ENCODE measurements at regions not wholly inside any gene's neighbourhood (a gene's known extent, or its start where the extent isn't known, plus 50 kb on each side); places are given as distances from the start of the nearest gene placed in this dataset.

GRCh38 chr7:24129597-24129996, 154.4 kb upstream of the NPY start:
- 83 to 100% methylated on average over 2 to 4 of the region's 4 CpGs for WGBS, 2 experiments (ENCODE audit: insufficient coverage in 1 of 2, insufficient read length in 1 of 2)
- Histone ChIP-seq H3K9ac (ENCODE audit: extremely low read depth, low read length, poor library complexity, severe bottlenecking) (no peak overlapping the region), H3K4me3 (ENCODE audit: low read length) (no peak overlapping the region), H3K36me3 (ENCODE audit: control insufficient read depth, insufficient read depth, low read length) (no peaks in the 10 kb centered on the region), H3K4me1 (ENCODE audit: control insufficient read depth, insufficient read depth, low read length) (no peaks in the 10 kb centered on the region), H3K27me3 (ENCODE audit: control insufficient read depth, insufficient read depth, low read length, poor library complexity, severe bottlenecking) (no peaks in the 10 kb centered on the region), H3K9me3 (ENCODE audit: control insufficient read depth, low read length) (no peaks in the 10 kb centered on the region), H3K27ac (ENCODE audit: low read depth, low read length) (no peak overlapping the region)
- no peak for DNase-seq
- Mint-ChIP-seq H3K9me3 (no peaks in the 10 kb centered on the region), H3K36me3 (ENCODE audit: low read depth) (no peaks in the 10 kb centered on the region), H3K27ac (no peak overlapping the region), H3K4me3 (no peak overlapping the region), H3K4me1 (peaks cover 1% of the 10 kb centered on the region), H3K27me3 (ENCODE audit: insufficient read depth) (peaks cover under 1% of the 10 kb centered on the region)
- no peak for TF ChIP-seq CTCF (conservative IDR thresholded peaks at IDR 0.05)

- no peak overlapping the region for H3K27ac Mint-ChIP-seq
- no peak overlapping the region for H3K4me3 Mint-ChIP-seq
- Histone ChIP-seq H3K4me3 (ENCODE audit: low read length) (no peak overlapping the region), H3K27me3 (ENCODE audit: control insufficient read depth, insufficient read depth, low read length, poor library complexity, severe bottlenecking) (no peaks in the 10 kb centered on the region), H3K36me3 (ENCODE audit: control insufficient read depth, insufficient read depth, low read length) (no peaks in the 10 kb centered on the region), H3K9me3 (ENCODE audit: control insufficient read depth, low read length) (no peaks in the 10 kb centered on the region), H3K4me1 (ENCODE audit: control insufficient read depth, insufficient read depth, low read length) (no peaks in the 10 kb centered on the region), H3K27ac (ENCODE audit: low read depth, low read length) (no peak overlapping the region), H3K9ac (ENCODE audit: extremely low read depth, low read length, poor library complexity, severe bottlenecking) (no peak overlapping the region)
- peaks cover 2% of the 10 kb centered on the region for H3K27me3 Mint-ChIP-seq (ENCODE audit: insufficient read depth)
- no peaks in the 10 kb centered on the region for H3K9me3 Mint-ChIP-seq
- no peak for TF ChIP-seq CTCF (conservative IDR thresholded peaks at IDR 0.05)
- no peak for DNase-seq
- H3K36me3 Mint-ChIP-seq (ENCODE audit: low read depth): no peaks in the 10 kb centered on the region
- peaks cover 1% of the 10 kb centered on the region for H3K4me1 Mint-ChIP-seq
Measured at GRCh38 chr7:24130631-24131030, 153.4 kb upstream of the NPY start.

- no peak for TF ChIP-seq CTCF (conservative IDR thresholded peaks at IDR 0.05)
- Mint-ChIP-seq H3K36me3 (ENCODE audit: low read depth) (no peaks in the 10 kb centered on the region), H3K4me1 (no peaks in the 10 kb centered on the region), H3K9me3 (no peaks in the 10 kb centered on the region), H3K27ac (no peak overlapping the region), H3K27me3 (ENCODE audit: insufficient read depth) (peaks cover 2% of the 10 kb centered on the region), H3K4me3 (no peak overlapping the region)
- no peaks in the 10 kb centered on the region for H3K9me3 ChIP-seq (ENCODE audit: control insufficient read depth, low read length)
- no peaks in the 10 kb centered on the region for H3K36me3 ChIP-seq (ENCODE audit: control insufficient read depth, insufficient read depth, low read length)
- no peak overlapping the region for H3K27ac ChIP-seq (ENCODE audit: low read depth, low read length)
- no peaks in the 10 kb centered on the region for H3K4me1 ChIP-seq (ENCODE audit: control insufficient read depth, insufficient read depth, low read length)
- no peak for DNase-seq
- H3K4me3 ChIP-seq (ENCODE audit: low read length): no peak overlapping the region
- H3K9ac ChIP-seq (ENCODE audit: extremely low read depth, low read length, poor library complexity, severe bottlenecking): no peak overlapping the region
- H3K27me3 ChIP-seq (ENCODE audit: control insufficient read depth, insufficient read depth, low read length, poor library complexity, severe bottlenecking): no peaks in the 10 kb centered on the region
- 88 to 100% methylated on average over 1 to 4 of the region's 4 CpGs for WGBS, 2 experiments (ENCODE audit: insufficient coverage in 1 of 2, insufficient read length in 1 of 2)
Measured at GRCh38 chr7:24133691-24134090, 150.3 kb upstream of the NPY start.
